HuH-7 (cell line): ENCODE measurements at regions not wholly inside any gene's neighbourhood (a gene's known extent, or its start where the extent isn't known, plus 50 kb on each side); places are given as distances from the start of the nearest gene placed in this dataset.

Source experiments
- DNase-seq: peaks from one replicate; pipeline ENCODE4 v3.0.0; 2011; ENCODE audit warnings: low spot score

DNA sequence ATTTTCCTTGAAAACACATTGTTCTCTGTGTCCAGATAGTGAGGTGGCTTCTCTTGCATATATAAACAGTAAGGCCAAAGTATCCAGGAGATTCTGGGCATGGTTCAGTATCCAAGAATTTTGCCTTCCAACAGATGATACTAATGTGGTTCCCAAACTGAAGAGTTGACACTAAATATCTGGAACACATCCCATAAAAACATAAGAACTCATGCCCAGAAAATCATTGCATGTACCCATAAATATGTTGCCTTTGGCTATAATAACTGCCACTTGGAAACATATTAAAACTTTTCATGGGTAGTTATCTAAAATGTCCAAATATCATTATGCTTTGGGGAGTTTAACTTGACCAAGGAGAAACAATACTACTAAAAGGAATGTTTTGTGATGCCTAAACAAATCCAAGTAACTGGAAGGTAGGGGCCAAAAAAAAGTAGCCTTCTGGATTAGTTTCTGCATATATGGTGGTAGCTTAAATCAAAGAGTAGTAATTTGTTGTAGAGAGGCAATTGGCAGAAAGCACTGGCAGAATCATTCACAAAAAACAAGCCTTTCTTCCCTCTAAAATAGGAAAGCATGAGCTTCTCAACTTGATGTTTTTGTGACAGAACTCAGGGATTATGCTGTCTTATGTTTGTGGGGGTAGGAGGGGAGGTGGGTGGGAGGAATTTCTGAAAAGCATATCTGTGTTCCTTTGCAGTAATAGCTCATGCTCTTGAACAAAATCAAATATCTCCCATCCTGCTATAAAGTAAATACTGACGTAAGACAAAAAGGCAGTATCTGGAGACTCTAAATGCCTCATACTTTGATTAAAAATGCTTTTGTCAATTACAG lies 753.9 kb downstream of the TUSC7 start:
- DNase-seq, result no peak

DNA sequence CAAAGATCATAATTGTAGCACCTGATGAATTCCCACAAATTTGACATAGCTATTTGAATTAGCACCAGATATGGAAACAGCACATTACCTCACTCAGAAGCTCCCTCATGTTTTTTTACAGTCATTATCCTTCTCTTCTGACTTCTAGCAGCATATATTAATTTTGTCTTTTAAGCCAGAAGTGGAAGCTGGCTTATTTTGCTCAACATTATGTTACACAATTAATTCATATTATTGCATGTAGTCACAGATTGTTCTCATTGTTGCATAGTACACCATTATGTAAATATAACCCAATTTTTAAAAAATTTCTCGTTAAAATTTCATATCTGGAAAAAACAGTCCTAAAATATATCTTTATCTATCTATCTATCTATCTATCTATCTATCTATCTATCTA lies 762.3 kb downstream of the TUSC7 start:
- no peak for DNase-seq

DNA sequence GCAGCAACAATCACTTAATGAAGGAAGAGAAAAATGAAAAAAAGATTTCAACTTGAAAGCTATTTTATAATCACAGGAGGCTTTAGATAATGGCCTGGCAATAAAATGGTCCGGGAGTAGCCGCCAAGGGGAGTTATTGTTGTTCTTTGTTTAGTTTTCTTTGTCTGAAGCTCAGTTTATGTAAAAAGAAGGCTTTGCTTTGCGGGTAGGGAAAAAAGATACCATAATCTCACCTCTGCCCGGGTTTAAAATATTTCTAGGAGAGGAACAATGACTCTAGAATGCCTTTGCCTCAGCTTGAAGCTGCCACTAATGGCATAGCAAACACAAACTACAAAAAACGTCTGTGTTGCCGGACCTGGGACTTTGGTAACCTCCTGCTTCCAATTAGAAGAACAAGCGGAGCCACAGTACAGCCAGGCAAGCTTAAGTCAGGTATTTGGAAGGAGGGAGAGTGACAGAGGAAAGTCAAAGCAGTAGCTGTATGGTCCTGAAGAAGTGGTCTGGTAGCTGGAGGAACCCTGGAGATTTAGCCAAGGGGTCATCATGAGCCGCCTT lies 764.5 kb downstream of the TUSC7 start:
- DNase-seq, result no peak

DNA sequence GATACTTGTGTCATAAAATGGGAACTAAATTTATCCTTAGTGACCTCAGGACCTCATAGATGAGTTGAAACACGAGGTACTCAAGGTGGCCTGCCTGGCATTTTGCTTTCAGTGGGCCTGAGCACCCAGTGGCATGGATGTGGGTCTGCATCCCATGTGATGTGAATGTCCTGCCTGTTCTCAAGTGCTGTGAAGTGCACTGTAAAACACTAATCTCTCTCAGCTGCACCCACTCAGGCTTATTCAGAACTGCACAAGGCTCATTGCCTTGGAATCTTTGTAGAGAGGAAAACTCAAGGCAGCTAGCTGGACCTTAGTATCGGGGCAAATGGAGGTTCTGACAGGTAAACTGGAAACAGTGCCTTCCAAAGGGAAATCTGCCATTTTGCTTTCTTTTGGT lies 767.0 kb downstream of the TUSC7 start:
- no peak for DNase-seq

DNA sequence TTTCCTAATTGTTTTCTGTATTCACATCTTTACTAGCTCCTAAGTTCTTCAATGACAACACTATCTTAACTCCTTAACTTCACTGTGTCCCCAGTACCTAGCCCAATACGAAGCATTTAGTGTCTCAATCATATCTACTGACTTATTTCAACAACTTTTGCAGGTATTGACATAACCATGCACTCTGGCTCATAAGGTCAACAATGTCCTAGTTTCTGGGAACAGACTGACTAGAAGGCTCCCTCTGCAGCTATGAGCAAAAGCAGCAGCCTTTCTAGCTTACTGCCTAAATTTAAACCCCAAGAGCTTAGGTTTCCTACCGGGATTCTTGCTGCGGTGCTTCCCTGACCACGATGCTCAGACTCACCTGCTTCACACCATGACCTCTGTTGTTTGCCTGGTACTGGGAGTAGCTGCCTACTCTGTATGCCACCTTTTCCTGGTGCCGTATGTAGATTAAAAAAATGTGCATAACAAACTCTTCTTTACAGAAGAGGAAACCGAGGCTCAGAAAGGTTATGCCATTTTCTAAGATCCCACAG lies 767.7 kb downstream of the TUSC7 start:
- no peak for DNase-seq

DNA sequence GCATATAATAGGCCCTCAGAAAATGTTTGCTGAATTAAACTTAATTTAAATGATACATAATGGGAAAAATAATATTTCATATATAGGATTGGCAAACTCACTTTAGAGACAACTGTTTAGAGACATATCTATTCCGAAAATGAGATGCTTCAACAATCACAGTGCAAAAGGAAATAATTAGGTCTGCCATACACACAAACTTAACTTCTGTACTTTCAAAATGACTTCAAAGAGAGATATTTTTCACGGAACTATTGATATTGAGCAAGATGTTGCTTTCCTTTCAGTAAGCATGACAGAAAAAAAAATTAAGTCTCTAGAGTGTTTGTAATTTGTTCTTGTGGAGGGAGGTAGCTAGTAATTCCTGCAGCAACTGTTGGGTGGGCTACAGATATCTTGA lies 769.5 kb downstream of the TUSC7 start:
- no peak for DNase-seq

DNA sequence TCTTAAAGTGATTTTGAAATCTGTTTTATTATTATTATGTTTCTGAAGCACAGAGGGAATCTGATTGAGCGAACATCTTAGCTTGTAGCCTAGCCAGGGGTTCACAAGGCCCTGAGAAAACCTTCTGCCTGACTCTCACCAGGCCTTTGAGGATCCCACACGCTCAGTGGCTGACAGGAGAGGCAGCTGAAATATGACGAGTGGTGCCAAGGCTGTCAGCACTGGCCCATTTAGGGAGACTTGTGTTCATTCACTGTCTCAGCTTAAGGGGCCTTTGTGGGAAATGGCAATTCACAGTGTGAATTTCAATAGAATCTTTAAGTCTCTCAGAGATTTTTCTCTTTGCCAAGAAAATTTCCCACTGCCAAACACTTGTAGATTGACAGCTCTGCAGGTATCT lies 770.9 kb downstream of the TUSC7 start:
- no peak for DNase-seq

DNA sequence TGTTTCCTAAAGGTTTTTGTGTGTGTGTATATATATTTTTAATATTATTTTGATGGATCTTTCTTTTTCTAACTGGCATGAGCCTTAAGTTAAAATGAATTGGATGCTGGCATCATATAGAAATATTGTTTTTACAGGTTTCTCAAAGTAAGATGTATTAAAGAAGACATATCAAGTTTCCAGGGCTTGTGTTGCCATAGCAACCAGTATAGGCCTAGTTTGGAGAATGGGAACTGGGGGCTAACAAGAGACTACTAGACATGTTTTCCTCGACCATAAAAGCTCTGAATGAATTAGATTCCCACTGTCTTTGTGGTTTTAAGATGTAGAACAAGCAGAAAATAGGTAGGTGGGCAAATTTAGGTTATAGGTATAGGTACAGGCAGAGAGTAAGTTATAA lies 771.4 kb downstream of the TUSC7 start:
- no peak for DNase-seq

DNA sequence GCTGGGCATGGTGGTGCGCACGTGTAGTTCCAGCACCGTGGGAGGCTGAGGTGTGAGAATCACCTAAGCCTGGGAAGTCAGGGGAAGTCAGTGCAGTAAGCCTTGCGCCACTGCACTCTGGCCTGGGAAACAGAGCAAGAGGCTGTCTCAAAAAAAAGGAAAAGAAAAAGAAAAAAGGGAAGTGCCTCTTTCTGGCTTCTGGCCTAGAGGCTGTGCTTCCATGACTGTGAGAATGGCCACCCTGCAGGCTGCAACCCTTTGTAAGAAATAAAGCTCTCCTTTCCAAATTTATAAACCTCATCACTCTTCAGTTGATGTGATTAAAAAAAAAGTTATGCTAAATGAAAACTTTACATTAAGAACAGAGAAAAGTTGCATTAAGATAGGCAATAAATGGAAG lies 774.3 kb downstream of the TUSC7 start:
- DNase-seq, result no peak

DNA sequence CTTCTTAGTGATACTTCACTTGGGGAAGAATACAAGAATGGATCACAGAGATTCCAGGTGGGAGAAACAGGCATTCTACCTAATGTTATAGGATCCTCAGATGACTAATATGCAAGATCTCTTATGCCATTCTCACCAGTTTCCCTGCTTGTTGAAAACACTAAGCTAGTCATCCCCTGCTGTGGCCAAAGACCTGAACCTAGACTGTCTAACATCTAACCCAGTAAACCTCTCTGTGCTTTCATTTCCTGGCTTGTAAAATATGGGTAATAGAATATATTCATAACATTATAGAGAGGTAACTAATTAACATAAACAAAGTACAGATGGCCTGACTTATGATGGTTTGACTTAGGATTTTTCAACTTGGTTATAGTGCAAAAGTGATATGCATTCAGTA lies 776.3 kb downstream of the TUSC7 start:
- DNase-seq, result no peak

DNA sequence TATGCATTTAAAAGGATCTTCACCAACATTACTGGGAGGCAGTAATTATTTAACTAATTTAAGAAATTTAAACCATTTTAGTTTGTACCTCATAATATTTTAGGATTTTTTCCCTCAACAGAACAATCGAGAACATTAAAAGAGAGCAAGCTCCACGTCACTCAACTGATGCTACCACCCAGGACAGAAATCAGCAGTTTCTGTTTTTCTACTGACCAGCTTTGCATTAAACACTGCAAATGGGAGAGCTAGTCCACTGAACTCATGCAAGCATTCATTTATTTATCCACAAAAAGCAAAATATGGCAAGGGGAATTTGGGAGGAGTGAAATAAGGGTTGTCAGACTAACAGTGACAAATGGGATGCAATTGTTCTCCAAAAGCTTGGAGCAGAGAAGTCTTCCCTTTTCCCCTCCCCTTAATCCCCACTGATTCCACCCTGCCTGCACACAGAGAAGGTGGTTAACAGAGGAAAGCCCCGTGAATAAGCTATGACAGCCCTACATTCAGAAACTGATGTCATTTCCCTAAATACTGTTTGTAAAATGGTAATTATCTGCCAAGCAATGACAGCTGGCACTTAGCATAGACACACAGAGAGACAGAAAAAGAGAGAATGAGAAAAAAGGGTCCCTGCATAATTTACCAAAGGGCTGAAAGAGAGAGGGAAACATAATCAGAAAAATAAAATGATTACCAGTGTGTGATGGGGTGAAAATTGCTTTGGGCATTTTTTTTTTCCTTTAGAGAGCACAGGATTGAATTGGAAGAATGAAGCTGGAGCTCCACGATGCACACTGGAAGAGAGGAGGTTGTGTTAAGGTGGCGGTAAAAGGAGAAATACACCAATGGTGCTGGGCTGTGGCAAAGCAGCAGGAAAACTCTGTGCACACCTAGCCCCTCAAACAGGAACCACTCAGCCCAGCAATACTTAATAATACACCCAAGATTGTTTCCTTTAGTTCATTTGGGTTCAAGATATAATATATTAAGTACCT lies 777.4 kb downstream of the TUSC7 start:
- no peak for DNase-seq

DNA sequence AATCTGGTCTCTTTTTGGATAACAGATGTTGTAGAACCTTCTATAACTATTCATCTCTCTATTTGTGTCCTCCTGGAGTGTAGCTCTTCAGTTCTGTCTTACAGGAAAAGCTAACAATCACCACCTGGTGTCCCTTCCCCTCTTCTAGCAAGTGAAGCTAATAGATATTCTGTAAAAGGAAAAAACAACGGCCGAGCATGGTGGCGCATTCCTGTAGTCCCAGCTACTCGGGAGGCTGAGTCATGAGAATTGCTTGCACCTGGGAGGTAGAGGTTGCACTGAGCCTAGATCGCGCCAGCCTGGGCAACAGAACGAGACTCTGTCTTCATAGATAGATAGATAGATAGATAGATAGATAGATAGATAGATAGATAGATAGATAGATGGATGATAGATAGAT lies 779.4 kb downstream of the TUSC7 start:
- DNase-seq, result no peak

DNA sequence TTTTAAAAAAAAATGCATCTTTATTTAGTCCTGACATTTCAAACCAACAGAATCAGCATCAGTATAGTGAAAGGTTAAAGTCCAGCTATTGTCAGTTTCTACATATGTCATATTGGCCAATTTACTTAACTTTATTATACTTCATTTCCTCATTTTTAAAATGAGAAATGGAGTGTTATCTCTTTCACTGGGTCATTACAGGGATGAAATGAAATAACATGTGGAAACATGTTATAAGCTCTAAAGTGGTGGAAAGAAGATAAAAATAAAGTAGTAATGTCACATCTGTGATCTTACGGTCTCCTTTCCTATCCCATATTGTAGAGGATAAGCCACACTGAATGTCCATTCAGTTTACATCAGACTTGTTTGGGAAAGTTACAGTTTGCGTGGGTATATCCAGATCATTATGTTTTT lies 780.1 kb downstream of the TUSC7 start:
- no peak for DNase-seq

DNA sequence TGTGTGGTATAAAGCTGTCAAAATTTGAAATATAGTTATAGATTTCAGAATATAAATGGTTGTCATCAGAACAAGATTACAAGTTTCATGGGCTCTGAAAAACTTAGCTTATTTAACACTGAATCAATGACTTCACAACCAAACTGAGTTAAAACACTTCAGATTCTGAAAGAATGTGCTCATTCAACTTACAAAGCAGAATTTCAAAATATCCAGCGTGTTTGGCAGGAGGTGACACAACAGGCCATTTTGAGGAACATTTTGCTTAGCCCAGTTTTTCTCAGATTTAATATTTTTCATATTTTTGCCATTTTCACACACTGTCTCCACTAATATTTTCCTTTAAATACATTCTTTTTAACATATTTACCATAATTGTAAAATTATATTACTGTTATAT lies 781.1 kb downstream of the TUSC7 start:
- no peak for DNase-seq

DNA sequence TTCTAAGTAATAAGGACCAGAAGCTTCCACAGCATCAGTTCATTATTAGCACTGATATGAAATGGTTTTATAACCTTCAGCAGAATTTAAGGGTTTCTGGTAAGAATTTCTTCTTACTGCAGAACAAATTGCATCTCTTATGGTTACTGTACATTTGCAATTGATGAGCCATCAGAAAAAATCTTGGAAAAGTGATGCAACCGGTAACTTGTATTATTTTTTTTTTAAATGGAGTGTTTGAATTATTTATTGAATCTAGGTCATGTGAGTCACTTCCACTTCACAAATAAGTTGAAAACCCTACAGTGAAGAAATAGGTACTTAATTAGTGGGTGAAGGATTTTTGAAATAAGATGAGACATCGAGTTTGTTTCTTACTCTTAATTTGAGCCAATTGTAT lies 786.0 kb downstream of the TUSC7 start:
- DNase-seq, result no peak

DNA sequence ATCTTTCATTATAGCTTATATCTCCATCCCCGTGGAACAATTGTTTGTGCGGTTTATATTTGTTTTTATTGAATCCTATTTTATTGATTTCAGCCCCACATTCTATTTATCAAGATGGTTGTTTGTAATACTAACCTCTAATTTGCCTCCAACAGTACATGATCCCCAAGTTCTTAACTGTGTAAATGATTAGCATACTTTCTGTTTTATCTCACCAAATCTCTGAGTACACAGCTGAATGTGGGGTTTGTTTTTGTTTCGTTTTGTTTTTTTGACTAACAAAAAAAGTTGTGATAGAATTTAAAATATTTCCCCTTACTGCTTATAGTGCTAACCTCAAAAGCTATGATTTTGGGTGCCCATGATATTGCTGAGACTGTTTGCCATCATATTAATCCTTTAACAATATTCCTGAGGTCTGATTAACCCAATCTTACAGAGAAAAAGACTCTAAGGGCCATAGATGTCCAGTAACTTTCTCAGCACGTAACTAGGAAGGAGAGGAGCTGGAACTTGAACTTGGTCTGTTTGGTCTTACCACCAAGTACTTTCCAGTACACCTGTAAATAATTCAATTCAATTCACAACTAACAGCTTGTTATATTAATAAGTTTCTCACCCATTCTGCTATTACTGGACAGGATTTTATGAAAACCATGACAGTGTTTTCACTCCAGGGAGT lies 789.8 kb downstream of the TUSC7 start:
- no peak for DNase-seq

DNA sequence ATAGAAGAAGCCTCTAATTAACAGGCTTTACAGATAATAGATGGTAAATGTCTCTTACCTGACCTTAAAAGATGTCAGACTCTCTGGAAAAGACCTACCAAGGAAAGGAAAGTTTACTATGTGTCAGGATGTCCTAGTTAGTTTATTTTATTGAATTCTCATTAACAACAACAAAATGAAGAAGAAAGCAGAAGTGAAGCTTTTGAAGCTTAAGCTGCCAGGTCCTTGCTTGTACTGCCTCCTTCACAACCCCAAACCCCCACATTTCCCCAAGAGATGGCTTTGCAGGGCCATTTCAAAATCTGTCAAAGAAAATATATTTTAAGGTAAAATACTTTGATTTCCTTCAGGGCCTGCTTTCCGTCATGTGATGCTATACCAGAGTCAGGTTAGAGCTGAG lies 798.4 kb downstream of the TUSC7 start:
- DNase-seq, result no peak

DNA sequence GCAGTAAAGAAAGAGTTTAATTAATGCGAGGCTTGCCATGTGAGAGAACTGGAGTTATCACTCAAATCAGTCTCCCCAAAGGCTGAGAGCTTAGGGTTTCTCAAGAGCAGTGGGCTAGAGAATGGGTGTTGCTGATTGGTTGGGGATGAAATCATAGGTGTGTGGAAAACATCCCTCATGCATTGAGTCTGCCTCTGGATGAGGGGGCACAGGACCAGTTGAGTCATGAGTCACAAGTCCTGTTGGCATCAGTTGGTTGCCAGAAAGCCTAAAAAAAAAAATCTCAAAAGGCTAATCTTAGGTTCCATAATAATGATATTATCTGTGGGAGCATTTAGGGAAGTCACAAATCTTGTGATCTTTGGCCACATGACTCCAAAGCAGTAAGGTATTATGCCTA lies 800.3 kb downstream of the TUSC7 start:
- DNase-seq, result no peak

DNA sequence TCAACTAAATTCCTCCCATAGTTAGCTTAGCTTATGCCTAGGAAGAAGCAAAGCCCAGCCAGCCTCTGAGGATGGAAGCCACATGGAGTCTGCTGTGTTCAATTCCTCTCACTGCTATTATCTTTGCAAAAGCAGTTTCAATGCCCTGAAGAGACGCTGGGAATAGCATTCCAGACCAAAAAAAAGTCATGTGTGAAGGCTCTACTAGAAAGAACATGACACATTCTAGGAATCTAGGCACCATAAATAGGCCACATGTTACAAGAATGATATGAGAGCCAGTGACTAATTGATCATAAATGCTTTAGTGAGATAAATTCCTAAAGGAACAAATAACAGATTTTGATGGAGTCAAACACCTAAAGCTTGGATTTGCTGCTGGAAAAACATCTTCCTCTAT lies 800.8 kb downstream of the TUSC7 start:
- no peak for DNase-seq

DNA sequence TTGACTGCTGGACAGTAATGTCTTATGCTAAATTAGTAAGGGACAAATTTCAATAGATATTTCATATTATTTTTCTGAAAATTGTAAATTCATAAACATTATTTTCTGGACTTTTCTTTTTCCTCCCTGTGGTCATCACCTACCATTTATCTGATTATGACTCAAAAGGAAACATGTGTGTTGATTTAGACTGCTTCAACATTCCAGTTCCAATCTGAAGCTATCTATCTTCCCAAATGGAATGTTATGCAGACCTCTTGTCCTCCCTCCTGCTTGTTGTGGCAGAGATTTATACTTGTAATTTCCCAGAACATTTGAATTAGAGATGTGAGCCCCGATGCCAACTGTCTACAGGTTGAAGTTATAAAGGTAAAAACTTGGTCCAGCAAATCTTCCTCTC lies 803.4 kb downstream of the TUSC7 start:
- DNase-seq, result no peak

DNA sequence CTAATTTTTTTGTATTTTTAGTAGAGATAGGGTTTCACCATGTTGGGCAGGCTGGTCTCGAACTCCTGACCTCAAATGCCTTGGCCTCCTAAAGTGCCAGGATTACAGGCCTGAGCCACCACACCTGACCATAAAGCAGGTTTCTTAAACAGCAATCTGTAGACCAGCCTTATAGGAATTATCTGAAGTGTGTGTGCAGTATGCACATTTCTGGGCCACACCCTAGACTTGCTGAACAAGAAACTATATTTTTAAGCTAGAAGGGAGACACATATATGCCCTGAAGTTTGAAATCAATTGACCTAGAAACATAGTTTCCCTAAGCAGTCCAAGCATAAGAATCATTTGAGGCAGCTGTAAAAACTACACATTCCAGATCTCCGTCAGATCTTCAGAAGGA lies 805.7 kb downstream of the TUSC7 start:
- DNase-seq, result no peak

DNA sequence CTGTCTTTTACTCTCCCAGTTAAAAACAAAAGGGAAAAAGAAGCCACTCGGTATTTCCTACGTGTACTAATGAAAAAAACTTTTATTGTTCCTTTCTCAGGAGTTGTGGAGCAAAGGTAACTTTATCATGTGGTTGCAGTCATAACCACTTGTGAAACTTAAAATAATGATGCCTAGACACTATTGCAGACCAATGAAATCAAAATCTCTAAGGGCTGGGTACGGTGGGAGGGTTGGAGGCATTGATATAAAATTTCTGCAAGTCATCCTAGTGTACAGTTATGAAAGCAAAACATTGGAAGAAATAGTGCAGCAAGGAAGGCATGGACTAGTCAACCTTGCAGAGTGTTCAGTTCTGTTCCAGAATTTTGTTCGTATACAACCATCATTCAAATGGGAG lies 808.8 kb downstream of the TUSC7 start:
- DNase-seq, result no peak
